HG03432 (cell line): ENCODE measurements at regions not wholly inside any gene's neighbourhood (a gene's known extent, or its start where the extent isn't known, plus 50 kb on each side); places are given as distances from the start of the nearest gene placed in this dataset.
A peak's percentile ranks its signal among the peaks of the same experiment; 100 is the strongest.

Experiments used
- ATAC-seq: cut with Tn5 transposase; IDR thresholded peaks from one replicate; pipeline ENCODE4 v1.9.1; 2021; ENCODE audit warnings: mild to moderate bottlenecking, moderate library complexity; ENCODE audit not compliant: unreplicated experiment

GRCh38 chr16:51557670-51558069 lies 406.6 kb upstream of the SALL1 start:
- ATAC-seq, result no peak

DNA sequence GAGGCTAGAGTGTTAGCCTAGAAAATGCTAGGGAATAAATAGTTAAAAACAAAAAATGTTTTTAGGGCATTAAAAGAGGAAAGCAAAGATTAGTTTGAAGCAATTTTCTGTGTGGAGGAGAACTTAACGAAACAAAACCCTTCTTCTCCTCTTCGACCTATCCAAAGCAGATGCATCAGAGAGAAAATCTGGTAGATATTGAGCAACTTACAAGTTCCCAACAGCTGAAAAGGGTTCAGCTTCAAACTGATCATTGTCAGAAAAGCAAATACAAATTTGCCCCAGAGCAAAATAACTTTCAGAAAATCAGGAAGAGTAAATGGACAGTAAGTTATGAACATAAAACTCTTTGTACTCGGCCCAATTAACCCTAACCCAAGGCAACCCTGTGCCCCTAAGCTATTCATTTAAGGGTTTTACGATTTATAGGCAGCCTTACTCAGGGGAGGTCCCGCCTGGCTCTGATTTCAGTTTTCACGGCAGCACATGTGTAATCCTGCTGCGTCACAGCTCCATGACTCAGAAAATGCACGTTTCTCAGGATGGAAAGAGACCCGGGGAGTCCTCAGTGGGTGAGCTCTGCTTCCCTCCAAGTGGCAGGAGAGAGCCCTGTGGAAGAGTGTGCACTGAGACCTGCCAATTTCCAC lies 405.7 kb upstream of the SALL1 start:
- ATAC-seq, result no peak

DNA sequence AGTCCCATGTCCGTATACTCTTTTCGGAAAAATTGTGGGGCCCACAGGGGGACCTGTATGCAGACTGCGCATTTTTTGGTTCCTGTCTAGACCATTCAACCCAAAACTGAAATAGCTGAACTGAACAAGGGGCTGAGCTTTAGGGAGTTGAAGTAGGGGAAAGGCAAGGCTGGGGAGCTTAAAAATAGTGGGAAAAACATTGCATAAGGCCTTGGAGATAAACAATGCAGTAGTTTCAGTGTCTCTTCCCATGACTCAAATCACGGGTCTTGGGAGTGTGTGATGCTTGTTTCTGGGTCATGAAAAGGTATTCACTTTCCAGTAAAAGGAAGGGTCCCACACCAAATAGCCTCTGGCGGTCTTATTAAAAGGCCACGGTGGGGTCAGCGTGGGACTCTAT lies 402.8 kb upstream of the SALL1 start:
- ATAC-seq, result no peak

GRCh38 chr16:51553314-51553713 lies 402.2 kb upstream of the SALL1 start:
- no peak for ATAC-seq

- ATAC-seq, result no peak
Measured at GRCh38 chr16:51550800-51551347, 399.8 kb upstream of the SALL1 start.

DNA sequence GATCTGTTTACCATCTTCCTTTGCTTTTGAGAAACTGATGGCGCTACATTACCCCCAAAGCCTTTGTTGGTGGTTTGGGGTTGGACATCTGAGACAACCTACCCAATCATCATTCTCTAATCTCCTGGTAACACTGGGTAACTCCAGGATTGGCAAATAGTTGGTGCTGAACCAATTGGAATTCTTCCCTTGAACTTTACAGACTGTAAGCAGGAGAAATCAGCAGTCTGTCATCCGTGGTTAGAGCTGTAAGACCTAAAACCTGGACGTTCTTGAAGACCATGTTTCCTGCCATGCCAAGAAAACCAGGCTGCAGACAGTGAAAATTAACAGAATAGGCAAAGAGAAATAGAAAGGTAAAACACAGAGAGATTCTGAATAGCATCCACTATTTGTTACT lies 398.8 kb upstream of the SALL1 start:
- ATAC-seq, result no peak

GRCh38 chr16:51545951-51546350 lies 394.9 kb upstream of the SALL1 start:
- no peak for ATAC-seq

DNA sequence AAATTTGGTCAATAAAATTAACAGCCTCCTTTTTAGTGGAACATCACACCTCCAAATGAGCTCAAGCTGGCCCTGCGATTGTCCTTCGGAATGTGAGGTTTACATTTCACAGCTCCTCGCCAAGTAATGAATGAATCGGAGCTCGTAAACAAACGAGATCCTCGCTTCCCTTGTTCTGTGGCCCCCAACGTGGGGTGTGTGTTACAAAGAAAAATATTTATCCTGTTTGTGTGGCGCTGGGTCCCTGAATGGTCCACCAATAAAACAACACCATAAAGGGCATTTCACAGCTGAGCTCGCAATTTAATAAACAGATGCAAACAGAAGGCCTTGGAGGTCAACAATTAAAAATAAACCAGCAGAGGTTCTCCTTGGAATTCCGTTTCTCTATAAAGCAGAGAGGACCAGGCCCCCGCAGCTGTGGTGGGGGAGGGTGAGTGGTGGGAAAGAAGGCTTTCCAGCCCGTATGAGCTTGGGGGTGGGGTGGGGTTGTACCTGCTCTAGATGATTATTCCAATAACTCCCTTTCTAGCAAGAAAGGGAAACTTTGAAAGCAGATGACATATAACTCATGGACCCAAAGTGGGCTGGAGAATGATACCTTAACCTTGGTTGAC lies 393.9 kb upstream of the SALL1 start:
- ATAC-seq, result no peak

GRCh38 chr16:51543971-51544370 lies 392.9 kb upstream of the SALL1 start:
- ATAC-seq, result no peak

DNA sequence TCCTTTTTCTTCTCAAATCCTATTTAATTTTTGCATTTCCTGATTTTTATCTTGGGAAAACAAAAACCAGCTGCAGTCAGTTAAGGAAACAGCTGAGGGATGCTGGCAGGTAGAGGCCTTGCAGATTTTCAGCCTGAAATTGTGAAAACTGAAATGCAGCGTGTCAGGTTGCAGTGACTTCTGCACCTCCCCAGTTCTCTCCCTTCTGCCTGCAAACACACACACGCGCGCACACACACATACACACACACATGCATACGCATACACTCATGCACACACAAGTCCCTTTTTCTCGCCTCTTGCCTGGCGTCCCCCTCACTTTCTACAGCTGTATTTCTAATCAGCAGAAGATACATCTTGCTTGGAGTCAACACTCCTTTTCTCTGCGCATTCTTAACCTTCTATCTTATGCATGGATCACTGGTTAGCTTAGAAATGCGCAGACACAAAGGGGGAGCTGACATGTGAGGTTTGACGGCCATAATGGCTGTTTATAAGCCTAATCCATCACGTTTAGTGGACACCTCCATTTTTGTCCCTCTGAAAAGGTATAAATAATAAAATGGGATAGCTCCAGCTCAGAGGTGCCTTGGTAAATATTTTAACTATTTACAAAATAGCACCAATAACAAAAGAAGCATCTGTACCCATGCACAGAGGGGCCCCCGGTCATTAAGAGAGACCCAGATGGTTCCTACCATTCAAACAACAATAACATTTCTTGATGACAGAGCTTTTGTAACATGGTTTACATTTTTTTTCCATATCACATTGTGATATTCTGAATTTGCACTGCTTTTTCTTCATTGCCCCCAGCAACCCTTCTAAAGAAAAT lies 392.1 kb upstream of the SALL1 start:
- no peak for ATAC-seq

GRCh38 chr16:51540259-51540658 lies 389.2 kb upstream of the SALL1 start:
- no peak for ATAC-seq

DNA sequence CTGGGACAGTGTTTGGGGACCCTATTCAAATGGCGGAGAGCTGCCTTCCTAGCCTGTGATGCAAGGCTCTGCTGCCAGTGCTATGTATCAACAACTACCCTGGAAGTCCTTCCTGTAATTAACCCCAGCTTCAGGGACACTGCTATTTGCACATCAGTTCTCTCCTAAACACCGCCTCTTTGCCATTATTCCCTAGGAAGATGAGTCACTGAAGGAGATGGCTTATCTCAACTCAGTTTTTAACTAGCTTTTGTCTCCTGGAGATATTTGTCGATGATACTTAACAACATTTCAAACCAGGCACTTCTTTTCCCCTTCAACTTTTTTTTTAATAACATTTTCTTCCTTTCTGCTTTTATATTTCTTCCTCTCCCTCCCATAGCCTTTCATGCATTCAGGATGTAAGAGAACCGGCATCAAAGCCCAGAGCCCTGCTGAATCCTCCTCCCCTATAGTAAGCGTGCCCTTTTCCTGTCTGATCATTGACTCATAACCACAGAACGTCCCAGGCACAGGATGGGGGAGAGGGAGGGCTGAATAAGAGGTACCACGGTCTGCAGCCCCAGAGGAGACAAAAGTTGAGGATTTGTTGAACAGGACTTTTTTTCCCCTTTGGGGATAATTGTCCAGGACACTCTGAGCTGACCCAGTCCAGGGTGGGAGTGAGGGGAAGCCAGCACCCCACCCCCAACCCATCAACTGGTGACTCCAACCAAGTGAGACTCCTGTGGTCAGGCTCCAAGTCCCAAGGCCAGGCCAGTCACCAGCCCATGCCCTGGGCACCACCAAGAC lies 387.8 kb upstream of the SALL1 start:
- ATAC-seq, result peak; percentile 47

GRCh38 chr16:51535591-51535990 lies 384.5 kb upstream of the SALL1 start:
- ATAC-seq, result no peak

DNA sequence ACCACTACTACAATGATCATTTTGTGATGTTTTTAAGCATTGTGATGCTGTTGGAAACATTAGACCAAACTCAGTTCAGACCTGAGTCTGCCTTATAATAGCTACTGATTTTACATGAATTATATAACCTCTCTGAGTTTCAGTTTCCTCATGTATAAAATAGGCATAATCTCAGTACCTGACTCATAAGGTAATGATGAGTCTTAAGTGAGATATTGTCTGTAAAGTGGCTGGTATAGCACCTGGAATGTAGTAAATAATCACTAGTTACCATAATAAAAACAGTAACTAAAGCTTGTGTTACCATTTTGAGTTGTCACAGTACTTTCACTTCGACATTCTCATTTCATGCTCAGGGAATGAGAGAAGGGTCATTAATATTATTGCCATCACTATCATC lies 381.5 kb upstream of the SALL1 start:
- ATAC-seq, result no peak

DNA sequence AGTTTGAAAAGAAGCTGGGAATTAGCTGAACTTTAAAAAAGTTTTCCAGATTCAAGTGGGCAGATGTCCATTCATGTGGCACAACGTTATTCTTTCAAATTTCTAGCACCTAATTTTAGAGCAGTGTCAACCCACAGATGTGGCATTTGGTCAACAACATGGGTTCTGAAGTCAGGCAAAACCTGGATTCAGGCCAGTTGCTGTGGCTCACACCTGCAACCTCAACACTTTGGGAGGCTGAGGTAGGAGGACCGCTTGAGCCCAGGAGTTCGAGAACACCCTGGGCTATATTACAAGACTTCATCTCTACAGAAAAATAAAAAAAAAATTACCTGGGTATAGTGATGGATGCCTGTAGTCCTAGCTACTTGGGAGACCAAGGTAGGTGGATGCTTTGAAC lies 380.2 kb upstream of the SALL1 start:
- ATAC-seq, result no peak

DNA sequence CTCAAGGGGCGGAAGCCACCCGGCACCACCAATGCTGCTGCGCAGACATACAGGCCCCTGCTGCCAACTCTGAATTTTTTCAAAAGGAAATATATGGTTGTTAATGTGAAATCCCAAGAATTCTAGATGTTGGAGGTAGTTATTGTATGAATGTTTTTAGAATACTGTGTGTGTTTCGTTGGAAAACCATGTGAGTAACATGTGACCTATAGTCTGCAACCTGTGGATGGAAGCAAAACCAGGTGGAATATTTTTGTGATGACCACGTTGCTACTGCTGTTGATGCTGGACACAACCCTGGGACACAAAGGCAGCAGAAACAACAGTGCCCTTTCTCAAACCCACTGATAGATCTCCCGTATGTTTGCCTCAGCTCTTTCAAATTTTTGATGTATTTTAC lies 376.3 kb upstream of the SALL1 start:
- no peak for ATAC-seq

GRCh38 chr16:51526621-51527020 lies 375.6 kb upstream of the SALL1 start:
- no peak for ATAC-seq

DNA sequence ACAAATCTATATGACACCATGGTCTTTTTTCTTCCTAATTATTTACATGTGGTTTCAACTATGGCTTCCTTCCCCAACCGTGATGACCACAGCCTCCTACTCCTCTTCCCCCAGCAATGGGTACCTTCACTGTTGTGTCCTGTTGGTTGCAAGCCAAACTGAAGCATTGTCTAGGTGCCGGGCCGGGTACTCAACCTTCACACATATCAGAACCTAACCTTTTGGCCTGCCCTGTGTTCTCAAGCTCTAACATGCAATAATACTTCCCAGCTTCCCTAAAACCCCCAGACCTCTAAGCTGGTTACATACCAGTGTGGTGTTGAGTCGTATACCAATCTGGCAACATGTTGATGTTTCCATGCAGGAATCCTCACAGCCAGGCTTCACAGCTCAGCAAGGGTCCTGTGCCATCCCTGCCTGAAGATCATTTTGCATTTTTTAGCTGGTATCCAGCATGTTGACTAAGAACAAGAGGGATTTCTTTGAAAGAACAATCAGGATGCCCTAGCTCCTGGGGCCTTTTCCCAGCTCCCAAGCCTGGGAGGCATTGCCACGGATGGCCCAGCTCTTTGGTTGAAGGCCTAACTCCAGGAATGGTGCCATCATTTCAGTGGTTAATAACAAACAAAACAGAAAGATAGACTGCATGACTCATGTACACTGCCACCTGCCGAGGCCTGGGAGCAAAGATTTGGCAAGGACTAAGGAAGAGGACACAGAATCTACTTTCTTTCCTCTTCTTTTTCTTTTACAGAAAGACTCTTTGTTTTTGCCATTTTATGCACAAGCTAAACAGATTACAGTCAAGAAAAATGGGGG lies 373.7 kb upstream of the SALL1 start:
- ATAC-seq, result no peak

- no peak for ATAC-seq
Measured at GRCh38 chr16:51524070-51524469, 373.0 kb upstream of the SALL1 start.

- no peak for ATAC-seq
Measured at GRCh38 chr16:51523400-51523799, 372.3 kb upstream of the SALL1 start.
